Vagina (tissue), 2 donors: ENCODE measurements at regions not wholly inside any gene's neighbourhood (a gene's known extent, or its start where the extent isn't known, plus 50 kb on each side); places are given as distances from the start of the nearest gene placed in this dataset.

Experiments used
- DNase-seq, 2 donors: peaks; one replicate each; pipeline ENCODE4 v3.0.0-alpha.2; 2017; ENCODE audit errors: extremely low spot score in 2 of 2
- H3K27ac ChIP-seq: fragments of 200-600 bp; sonication (generic); one replicate; pipeline ENCODE4 v1.5.1; 2019
- H3K27me3 ChIP-seq: fragments of 200-600 bp; sonication (generic); one replicate; pipeline ENCODE4 v1.5.1; 2019
- H3K36me3 ChIP-seq, 2 donors: fragments of 200-600 bp; sonication (generic); one replicate each; pipeline ENCODE4 v1.5.1; 2017 to 2019
- H3K4me1 ChIP-seq: fragments of 200-600 bp; sonication (generic); one replicate; pipeline ENCODE4 v1.5.1; 2019
- H3K4me3 ChIP-seq, 2 donors: fragments of 200-600 bp; sonication (generic); 1 replicate in 1 of 2; 2 replicates in 1 of 2; pipeline ENCODE4 v1.5.1; 2016 to 2019
- H3K9me3 ChIP-seq: fragments of 200-600 bp; sonication (generic); one replicate; pipeline ENCODE4 v1.5.1; 2019
- POLR2A ChIP-seq, 2 donors: fragments of 450-650 bp; IDR thresholded peaks; one replicate each; pipeline ENCODE4 v1.6.1; 2017; ENCODE audit warnings: antibody characterized with exemption in 2 of 2, mild to moderate bottlenecking in 2 of 2, moderate library complexity in 2 of 2
- POLR2AphosphoS5 ChIP-seq, 2 donors: sonication (generic); formaldehyde crosslinking; IDR thresholded peaks; one replicate each; pipeline ENCODE4 v1.9.0; 2017; ENCODE audit warnings: antibody characterized with exemption in 2 of 2, mild to moderate bottlenecking in 2 of 2, low read depth in 1 of 2; ENCODE audit not compliant: insufficient read depth in 1 of 2
- intact Hi-C: fragments of 100-400 bp; cut with DNase I; formaldehyde crosslinking; loops from one replicate; pipeline ENCODE4 v1.15.1; 2023
- TF ChIP-seq, protein P1 (sequence below), 3 experiments: fragments of 450-650 bp in 2 of 3; fragments of 200-600 bp in 1 of 3; sonication (generic) in 1 of 3; IDR thresholded peaks; one replicate each; pipeline ENCODE4 v1.5.1; 2017 to 2019; ENCODE audit warnings: antibody characterized with exemption in 3 of 3, mild to moderate bottlenecking in 2 of 3, moderate library complexity in 2 of 3

DNA sequence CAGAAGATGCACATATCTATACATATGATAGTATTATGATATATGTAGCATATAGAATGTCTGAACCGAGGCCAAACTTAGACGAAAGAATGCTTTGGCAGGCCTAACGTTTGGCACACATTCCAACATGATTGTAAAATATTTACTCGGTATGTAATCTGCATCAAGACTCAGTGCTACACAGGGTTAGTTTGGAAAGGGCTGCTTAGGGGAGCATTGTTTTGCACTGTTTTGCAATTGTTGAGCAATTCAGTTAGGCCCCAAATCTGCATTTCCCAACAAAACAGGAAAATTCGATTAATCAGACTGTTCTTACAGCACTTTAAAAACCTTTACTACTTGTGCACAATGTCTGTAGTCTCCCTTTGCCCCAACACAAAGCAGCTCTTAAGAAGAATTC lies 216.0 kb upstream of the NEGR1 start:
- no peak overlapping the region for H3K27ac ChIP-seq
- no peaks in the 10 kb centered on the region for H3K27me3 ChIP-seq
- DNase-seq: no peak
- H3K4me1 ChIP-seq: no peaks in the 10 kb centered on the region
- TF ChIP-seq POLR2AphosphoS5 (IDR thresholded peaks at IDR 0.05; ENCODE audit: insufficient read depth in 1 of 2, low read depth in 1 of 2): no peak
- TF ChIP-seq, protein P1, sequence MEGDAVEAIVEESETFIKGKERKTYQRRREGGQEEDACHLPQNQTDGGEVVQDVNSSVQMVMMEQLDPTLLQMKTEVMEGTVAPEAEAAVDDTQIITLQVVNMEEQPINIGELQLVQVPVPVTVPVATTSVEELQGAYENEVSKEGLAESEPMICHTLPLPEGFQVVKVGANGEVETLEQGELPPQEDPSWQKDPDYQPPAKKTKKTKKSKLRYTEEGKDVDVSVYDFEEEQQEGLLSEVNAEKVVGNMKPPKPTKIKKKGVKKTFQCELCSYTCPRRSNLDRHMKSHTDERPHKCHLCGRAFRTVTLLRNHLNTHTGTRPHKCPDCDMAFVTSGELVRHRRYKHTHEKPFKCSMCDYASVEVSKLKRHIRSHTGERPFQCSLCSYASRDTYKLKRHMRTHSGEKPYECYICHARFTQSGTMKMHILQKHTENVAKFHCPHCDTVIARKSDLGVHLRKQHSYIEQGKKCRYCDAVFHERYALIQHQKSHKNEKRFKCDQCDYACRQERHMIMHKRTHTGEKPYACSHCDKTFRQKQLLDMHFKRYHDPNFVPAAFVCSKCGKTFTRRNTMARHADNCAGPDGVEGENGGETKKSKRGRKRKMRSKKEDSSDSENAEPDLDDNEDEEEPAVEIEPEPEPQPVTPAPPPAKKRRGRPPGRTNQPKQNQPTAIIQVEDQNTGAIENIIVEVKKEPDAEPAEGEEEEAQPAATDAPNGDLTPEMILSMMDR (IDR thresholded peaks at IDR 0.05): no peak
- no peak for TF ChIP-seq POLR2A (IDR thresholded peaks at IDR 0.05)
- intact Hi-C loops: no loop called here
- H3K4me3 ChIP-seq: no peak overlapping the region
- H3K36me3 ChIP-seq: no peaks in the 10 kb centered on the region
- no peaks in the 10 kb centered on the region for H3K9me3 ChIP-seq

DNA sequence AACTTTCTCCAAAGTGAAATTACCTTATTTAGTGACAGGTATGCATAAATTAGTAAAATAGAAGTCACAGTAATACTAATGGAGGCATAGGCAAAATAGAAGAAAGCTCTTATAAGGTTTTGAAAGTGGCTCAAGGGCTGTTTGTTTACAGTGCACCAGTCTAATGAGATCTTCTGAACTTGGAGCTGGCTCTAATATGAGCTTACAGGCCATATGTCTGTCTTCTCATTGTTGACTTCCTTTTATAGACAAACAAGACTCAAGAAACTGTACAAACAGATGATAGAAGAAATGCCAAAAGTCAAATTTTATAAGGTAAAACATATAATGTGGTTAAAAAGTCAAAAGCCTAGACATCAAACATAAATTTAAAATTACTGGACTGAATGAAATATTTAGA lies 207.5 kb upstream of the NEGR1 start:
- no peak for DNase-seq
- Histone ChIP-seq H3K27ac (no peak overlapping the region), H3K4me1 (no peaks in the 10 kb centered on the region), H3K9me3 (no peaks in the 10 kb centered on the region), H3K36me3 (no peaks in the 10 kb centered on the region), H3K27me3 (no peaks in the 10 kb centered on the region), H3K4me3 (no peak overlapping the region)
- intact Hi-C loops: no loop called here
- TF ChIP-seq POLR2AphosphoS5 (IDR thresholded peaks at IDR 0.05; ENCODE audit: insufficient read depth in 1 of 2, low read depth in 1 of 2) (no peak), POLR2A (IDR thresholded peaks at IDR 0.05) (no peak)
- TF ChIP-seq, protein P1 (IDR thresholded peaks at IDR 0.05): no peak

DNA sequence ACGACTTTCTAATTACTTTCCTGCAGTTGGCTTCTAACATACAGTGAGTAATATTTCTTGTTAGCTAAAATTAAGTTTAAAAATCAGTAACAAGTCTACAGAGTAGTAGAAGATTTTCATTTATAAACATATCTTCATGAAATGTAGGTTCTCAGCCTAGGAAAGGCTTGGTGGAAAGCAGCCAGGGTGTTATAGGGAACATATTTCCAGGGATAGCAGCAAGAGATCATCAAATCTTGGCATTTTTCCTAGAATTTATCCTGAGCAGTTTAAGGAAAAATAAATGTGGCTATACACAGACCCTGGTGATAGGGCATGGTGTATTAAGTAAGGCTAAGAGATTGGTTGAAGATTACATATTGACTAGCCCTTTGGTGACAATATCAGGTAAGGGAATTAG lies 203.5 kb upstream of the NEGR1 start:
- no peak overlapping the region for H3K4me3 ChIP-seq
- TF ChIP-seq, protein P1 (IDR thresholded peaks at IDR 0.05): no peak
- TF ChIP-seq POLR2AphosphoS5 (IDR thresholded peaks at IDR 0.05; ENCODE audit: insufficient read depth in 1 of 2, low read depth in 1 of 2) (no peak), POLR2A (IDR thresholded peaks at IDR 0.05) (no peak)
- intact Hi-C loops: no loop called here
- no peak overlapping the region for H3K27ac ChIP-seq
- DNase-seq: no peak
- H3K36me3 ChIP-seq: no peaks in the 10 kb centered on the region
- H3K4me1 ChIP-seq: no peaks in the 10 kb centered on the region
- no peaks in the 10 kb centered on the region for H3K27me3 ChIP-seq
- H3K9me3 ChIP-seq: no peaks in the 10 kb centered on the region

DNA sequence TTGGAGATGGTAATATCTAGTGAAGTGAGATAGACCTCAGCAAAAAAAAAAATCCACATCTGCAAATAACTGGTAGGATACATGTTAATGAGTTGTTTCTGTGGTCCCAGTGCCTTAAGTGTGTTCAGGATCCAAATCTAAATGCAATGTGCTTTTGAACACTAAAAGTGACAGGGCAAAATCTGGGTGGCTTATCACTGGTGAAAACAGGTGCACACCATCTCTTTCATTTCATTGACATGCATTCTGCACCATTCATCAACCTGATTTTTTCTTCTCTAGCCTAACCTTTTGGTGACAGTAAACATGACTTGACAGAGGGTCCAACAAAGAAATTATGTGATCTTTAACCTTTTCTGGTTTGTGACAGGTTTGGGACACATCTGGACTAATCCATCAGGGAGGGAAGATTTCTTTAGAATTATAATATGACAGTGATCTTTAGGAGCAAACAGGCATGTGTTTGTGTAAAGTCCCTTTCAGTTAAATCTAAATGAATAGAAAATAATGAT lies 201.6 kb upstream of the NEGR1 start:
- no peaks in the 10 kb centered on the region for H3K36me3 ChIP-seq
- no peak overlapping the region for H3K4me3 ChIP-seq
- H3K9me3 ChIP-seq: no peaks in the 10 kb centered on the region
- no peaks in the 10 kb centered on the region for H3K27me3 ChIP-seq
- intact Hi-C loops: no loop called here
- TF ChIP-seq POLR2A (IDR thresholded peaks at IDR 0.05): no peak
- TF ChIP-seq, protein P1 (IDR thresholded peaks at IDR 0.05): no peak
- TF ChIP-seq POLR2AphosphoS5 (IDR thresholded peaks at IDR 0.05; ENCODE audit: insufficient read depth in 1 of 2, low read depth in 1 of 2): no peak
- no peak for DNase-seq
- no peaks in the 10 kb centered on the region for H3K4me1 ChIP-seq
- H3K27ac ChIP-seq: no peak overlapping the region

DNA sequence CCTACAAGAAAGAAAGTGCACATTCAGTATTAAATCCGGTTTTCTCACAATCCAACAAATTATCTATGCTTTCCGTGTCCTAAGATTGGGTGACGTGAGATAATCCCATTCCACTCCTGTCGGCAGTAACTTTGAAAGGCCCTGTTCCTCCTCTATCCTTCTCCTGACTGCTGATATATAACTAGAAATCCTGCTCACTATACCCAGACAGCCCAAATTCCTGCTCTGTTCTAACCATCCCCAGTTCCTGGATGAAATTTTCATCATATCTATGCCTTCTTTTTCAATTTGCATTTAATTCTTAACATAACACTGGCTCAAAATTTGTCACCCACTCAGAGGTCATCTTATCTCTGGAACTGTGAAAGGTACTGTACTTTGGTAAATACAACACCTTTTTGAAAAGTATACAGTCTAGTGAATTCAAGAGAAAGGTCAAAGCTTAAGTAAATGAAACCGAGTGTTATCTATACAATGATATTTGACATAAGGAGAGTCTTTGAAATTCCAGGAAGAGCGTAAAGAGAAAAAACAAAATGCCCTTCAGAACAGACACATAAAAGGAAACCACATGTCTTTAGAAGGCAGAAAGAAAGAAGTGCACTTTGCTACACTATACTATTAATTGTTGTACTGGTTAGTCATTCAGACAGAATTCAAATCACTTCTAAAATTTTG lies 200.5 kb upstream of the NEGR1 start:
- H3K9me3 ChIP-seq: no peaks in the 10 kb centered on the region
- no peak for DNase-seq
- intact Hi-C loops: no loop called here

More for the DNA sequence above, 200.5 kb upstream of the NEGR1 start:
- Histone ChIP-seq H3K27ac (no peak overlapping the region), H3K4me1 (no peaks in the 10 kb centered on the region), H3K4me3 (no peak overlapping the region), H3K27me3 (no peaks in the 10 kb centered on the region), H3K36me3 (no peaks in the 10 kb centered on the region)
- no peak for TF ChIP-seq POLR2AphosphoS5 (IDR thresholded peaks at IDR 0.05; ENCODE audit: insufficient read depth in 1 of 2, low read depth in 1 of 2)
- no peak for TF ChIP-seq POLR2A (IDR thresholded peaks at IDR 0.05)
- TF ChIP-seq, protein P1 (IDR thresholded peaks at IDR 0.05): no peak
